HG02610 (cell line): ENCODE measurements at regions not wholly inside any gene's neighbourhood (a gene's known extent, or its start where the extent isn't known, plus 50 kb on each side); places are given as distances from the start of the nearest gene placed in this dataset.

ENCODE experiments used
- ATAC-seq: cut with Tn5 transposase; IDR thresholded peaks from one replicate; pipeline ENCODE4 v1.9.1; 2021; ENCODE audit warnings: mild to moderate bottlenecking, moderate library complexity; ENCODE audit not compliant: unreplicated experiment

GRCh38 chr15:96716478-96716877, 386.0 kb downstream of the NR2F2 start:
- no peak for ATAC-seq

GRCh38 chr15:96720251-96720650, 389.8 kb downstream of the NR2F2 start:
- no peak for ATAC-seq

DNA sequence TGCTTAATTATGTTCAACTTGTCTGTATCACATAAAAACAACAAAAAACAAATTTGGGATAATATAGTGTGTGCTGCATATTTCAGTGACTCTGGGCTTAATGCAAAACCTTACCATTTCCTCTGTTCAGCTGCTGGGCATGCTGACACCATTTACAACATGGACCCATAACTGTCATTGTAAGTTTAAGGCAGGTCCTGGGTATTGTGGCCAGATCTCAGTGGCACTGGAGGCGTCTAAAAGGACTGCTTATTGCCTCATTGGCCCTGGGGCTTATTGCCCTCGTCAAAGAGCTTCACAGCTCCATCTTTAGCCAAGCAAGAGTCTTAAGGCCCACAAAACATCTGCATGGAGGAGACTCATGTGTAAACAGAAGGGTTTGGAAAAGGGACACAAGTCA, 390.2 kb downstream of the NR2F2 start:
- no peak for ATAC-seq

- no peak for ATAC-seq
These were observed 398.1 kb downstream of the NR2F2 start for GRCh38 chr15:96728591-96728990.

- ATAC-seq = no peak
These were observed 402.2 kb downstream of the NR2F2 start for GRCh38 chr15:96732704-96733103.

DNA sequence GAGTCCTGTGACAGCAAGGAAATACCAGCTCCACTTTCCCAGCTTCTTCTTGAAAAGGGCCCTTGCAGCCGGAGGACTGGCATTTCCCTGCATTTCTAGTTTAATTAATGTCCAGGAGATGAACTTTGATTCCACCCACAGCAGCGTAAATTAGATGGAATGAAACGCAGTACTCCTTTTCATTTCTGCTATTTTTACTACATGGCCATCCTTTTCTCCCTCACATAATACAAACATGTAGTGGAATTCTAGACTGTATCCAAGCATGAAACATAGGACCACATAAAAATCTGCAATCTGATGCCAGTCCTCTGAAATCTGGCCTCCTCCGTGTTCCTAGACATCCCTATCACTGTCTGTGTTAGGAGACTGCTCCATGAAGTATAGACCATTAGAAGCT, 403.2 kb downstream of the NR2F2 start:
- no peak for ATAC-seq

DNA sequence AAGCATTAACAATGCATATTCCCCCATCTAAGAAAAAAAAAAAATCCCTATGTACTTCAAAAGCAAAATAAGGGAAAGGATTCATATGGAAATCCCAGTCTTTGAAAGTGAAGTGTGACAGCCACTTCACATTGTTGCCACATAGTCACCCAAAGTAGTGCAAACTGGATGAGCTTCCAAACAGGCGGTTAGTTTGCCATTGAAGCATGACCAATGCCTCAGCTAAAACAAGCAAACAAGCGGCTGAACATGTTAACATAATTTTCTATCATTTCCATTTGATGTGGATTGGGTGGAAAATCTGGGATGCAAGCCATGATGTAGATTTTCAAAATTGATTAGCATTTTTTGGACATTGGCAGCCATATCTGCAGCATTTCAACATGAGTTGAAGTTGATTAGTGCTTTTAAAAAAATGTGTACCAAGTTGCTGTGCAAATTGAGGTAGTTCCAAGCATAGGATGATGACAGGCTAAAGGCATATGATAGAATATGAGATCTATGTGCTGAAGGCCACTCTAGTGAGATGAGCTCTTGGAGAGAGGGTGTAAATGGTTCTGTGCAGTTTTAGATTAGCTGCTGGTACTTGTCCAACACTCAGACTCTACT, 405.2 kb downstream of the NR2F2 start:
- ATAC-seq = no peak

DNA sequence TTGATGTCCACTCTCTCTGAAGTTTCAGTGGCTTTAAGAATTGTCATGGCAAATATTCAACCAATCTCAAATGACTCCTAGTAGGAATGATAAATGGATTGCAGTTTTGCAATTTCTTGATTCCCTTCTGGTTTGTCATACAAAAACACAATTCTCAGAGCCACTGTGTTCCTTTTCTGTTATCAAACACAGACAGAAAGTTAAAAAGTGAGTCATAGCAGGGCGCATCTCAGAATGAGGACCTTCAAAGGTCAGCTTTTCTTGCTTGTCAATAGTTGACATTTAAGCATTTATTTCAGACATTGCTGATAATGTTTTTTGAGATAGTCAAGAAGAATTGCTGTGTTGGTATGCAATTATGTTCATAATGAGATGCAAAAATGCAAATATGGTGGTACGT, 405.9 kb downstream of the NR2F2 start:
- ATAC-seq = no peak

GRCh38 chr15:96737408-96737807, 406.9 kb downstream of the NR2F2 start:
- no peak for ATAC-seq

DNA sequence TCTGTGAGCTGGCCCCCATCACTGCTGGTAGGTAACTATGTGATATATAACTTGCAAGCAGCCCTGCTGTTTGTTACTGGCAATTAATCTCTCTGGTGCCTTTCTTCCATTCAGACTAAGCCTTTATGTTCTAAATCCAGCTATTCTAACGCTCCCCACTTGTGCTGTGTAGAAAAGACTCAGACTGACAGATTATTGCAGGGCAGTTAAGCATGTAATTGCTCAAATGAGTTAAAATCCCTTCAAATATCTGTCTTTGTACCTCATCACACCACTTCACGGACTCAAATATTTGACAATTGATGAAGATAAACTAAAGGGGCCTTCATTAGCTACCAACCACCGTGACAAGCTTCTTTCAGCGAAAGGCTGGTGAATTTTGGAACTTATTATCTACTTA, 416.2 kb downstream of the NR2F2 start:
- ATAC-seq = no peak

- ATAC-seq = no peak
These were observed 416.8 kb downstream of the NR2F2 start for GRCh38 chr15:96747291-96747690.

DNA sequence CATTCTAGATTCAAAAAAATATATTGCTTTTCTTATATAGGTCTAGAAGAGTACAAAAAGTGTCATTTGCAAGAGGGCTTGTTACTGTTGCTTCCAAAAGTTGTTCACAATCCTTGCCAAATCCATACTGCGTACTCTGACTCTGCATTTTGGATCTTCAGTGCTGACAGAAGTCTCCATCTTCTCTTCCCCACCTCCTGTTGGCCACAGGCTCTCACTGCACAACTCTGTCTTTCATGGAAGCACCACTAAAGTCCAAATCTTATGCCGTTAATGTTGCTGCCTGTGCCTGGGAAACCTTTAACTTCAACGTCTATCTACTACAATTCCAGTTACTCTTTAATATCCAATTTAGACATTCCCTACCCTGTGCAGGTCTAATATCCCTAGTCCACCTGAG, 419.9 kb downstream of the NR2F2 start:
- no peak for ATAC-seq

DNA sequence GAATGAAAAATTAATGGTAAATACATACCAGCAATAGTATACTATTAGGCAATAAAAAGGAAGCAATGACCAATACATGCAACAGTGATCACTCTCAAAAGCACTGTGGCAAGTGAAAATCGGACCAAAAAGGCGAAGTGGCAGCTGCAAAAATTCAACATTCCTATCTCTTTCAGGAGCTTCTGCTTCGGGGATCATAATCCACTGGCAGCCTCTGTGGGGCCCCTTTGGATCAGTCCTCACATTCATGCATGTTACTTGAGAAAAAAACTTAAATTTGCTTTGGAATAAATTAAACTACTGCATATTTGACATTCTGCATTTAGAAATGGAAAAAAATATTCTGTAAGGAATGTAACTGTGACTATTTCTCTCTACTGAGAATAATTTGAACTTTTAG, 425.6 kb downstream of the NR2F2 start:
- no peak for ATAC-seq

GRCh38 chr15:96756656-96757055, 426.2 kb downstream of the NR2F2 start:
- no peak for ATAC-seq

DNA sequence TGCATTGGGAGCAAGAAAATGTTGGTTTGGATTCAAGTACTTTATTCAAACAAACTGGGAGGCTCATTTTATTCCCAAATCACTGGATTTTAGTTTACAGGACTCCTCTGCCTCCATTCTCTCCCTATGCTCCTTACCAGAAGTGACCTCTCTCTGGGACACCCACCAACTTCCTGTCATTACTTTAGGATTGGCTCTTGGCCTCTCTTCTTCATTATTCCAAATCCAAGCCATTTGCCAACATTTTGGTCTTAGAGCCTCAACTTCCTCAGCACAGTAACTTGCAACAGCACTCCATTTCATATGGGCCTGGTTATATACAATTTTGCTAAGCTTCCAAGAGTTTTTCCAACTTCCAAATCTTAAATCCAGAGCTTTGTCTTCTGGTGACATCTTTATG, 432.1 kb downstream of the NR2F2 start:
- ATAC-seq = no peak

DNA sequence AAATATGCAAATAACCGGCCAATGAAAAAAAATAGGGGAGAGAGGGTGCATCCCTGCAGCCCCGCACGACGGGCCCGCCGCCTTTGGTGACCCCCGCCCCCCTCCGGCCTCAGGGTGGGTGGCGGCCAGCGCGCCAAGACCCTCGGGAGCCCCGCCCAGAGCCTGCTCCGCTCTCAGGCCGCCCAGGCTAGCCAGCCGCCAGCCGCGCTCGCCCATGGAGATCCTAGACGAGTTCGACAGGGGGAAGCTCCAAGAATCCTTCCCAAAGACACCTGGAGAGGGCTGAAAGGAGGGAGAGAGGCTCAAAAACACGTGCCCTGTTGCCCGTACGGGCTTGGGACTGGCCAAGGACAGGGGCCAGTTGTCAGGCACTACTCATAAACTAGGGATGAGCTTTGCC, 434.0 kb downstream of the NR2F2 start:
- ATAC-seq = no peak

DNA sequence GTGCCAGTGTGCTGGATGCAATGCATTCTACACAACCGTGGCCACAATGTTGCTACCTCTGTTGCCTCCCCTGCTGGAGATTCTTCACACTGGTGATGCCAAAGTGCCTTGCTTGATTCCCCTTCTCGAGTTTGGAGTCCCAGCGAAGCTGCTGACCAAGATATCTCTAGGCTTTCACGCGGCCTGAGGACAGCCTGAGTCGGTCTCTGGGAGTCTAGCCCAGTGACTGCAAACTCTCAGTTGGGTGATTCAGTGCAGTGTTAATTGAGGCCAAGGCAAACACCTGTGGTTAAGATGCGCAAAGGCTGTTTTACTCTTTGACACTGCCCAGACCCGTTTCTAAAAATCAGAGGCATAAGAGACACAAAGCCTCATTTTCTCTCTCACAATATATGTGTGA, 434.4 kb downstream of the NR2F2 start:
- no peak for ATAC-seq

- no peak for ATAC-seq
These were observed 435.9 kb downstream of the NR2F2 start for GRCh38 chr15:96766366-96766765.

GRCh38 chr15:96767703-96768434, 437.4 kb downstream of the NR2F2 start:
- no peak for ATAC-seq

DNA sequence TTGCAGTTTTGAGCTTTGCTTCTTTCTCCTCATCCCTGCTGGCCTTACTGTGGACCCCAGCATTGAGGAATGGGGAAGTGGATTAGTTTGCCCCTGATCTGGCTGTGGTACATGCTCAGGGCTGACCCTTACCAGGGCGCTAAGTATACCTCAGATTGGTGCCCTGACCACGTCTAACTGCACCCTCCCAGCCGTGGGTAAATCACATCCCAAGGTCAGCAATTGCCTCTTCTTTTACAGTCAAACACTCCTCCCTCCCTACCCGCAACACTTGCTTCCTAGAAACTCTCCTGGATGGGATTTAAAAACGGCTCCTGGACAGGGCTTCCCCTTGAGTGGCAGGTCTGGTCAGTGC, 437.9 kb downstream of the NR2F2 start:
- ATAC-seq = no peak

DNA sequence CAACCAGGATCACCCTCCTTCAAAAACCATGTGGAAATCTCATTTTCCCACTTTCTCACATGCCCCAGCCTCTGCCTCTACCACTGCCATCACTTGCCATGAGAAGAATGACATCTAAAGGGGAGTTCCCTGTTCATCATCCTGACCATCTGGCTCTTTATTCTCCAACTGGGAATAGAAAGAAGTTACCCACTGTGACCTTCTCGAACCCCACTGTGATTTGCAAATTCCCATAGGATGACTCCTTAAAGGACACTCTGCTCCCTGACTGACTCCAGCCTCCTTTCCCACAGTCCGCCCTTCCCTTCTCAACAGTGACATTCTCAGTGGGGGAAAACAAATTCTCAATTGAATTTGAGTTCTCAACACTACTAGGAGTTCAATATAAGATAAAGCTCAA, 440.5 kb downstream of the NR2F2 start:
- ATAC-seq = no peak

DNA sequence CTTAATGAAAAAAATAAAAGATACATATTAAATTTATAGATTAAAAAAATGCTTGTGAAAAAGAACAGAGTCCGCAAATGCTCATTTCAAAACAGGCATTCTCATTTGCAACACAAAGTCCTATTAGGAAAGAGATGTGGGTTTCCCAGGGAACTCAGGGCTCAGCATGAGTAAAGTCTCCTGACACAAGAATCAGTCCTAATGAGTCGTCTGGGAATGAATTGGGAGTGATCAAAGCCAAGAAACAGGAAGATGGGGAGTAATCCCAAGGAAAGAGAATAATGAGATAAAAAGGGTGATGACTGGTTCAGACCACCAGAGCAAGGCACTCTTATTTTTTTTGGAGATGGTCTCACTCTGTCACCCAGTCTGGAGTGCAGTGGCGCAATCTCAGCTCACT, 443.7 kb downstream of the NR2F2 start:
- no peak for ATAC-seq

GRCh38 chr15:96783746-96784145, 453.2 kb downstream of the NR2F2 start:
- ATAC-seq = no peak
